Stimulated activated CD4-positive, alpha-beta T cell treated with anti-CD3 and anti-CD28 coated beads, TNF-alpha, amount 100 ng/mL, for 4 hours (primary cell): ENCODE measurements at regions not wholly inside any gene's neighbourhood (a gene's known extent, or its start where the extent isn't known, plus 50 kb on each side); places are given as distances from the start of the nearest gene placed in this dataset.

Experiments
- DNase-seq, 3 experiments: peaks; one replicate each; pipeline ENCODE4 v3.0.0-alpha.2; 2020; ENCODE audit warnings: low read depth in 3 of 3

DNA sequence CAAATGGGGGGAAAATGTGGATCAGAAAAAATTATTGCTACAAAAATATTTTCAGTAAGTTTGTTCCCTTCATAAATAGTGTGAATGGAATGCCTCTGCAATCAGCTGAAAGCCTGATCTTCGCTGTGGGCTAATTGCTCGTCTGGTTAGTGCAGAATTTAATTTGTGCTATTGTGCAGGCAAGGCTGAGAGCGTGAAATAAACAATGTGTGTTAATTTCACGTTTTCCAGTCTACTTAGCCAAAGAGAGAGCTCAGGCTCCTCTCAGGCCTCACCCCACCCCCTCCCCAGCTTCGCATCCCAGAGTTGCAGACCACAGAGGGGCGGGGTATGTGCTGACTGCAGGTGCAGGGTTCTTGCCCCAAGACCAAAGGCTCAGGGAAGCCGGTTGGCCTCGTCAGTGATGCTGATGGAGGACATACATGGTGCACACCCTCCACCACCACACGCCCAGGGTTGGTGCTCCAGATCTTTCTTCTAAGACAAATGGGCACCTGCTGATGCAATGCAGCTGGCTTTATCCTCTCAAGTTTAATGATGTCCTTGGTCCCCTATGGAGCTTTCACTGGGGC lies 302.6 kb upstream of the SLC14A2 start:
- no peak for DNase-seq

DNA sequence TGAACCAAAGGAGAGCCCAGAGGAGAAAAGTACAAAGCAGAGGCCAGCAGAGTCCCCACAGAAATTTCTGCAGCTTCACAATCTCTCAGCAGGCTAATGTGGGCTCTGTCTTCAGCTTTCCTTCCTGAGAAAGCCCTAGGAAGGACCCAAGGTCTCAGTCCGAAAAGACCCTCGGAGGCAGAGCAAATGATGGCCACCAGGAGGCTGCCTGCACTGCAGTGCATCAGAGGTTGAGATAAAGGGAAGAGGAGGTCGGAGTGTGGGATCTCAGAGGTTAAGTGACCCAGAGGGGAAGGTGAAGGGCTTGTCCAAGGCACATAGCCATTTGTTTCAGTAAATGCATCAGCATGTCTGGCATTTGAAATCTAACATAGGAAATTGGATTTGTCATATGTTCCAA lies 299.1 kb upstream of the SLC14A2 start:
- DNase-seq: no peak

DNA sequence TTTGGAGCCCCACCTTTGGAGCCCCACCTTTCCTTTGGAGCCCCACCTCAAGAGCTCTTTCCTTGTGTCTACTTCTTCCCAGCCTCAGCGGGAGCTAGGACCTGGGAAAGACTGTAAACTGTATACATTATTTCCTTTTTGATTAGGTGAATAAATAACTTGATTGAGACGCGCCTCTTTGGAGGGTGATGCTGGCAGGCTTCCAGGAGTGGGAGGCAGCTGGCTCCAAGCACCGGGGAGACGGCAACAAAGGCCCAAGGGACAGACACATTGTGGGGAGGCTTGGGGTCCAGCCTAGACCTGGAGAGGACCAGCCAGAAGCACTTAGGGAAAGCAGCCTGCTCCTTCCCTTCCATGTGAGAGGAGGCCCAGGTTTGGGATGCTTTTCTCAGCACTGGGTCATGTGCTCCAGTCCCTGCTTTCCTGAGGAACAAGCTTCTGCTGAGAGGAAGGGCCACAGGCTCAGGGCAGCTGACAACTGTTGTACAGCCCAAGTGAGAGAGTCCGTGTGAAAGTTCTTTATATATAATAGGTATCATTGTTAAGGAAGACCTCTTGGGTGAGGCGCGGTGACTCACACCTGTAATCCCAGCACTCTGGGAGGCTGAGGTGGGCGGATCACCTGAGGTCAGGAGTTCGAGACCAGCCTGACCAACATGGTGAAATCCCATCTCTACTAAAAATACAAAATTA lies 297.2 kb upstream of the SLC14A2 start:
- no peak for DNase-seq

DNA sequence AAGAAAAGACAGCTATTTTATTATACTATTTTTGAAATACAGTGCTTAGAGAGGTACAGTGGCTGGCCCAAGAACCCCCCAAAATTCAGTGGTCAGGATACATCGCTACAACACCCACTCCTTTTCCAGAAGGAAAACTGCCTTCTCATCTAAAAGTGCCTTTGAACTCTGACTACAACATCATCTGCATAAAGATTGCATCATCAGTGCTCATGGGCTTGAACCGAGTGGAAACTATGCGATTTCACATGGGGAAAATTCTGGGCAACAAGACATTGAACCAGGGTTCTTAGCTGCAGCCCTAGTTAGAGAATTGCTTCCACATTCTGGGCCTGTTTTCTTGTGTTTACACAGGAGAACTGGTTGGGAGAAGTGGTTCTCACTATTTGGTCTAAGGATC lies 294.6 kb upstream of the SLC14A2 start:
- no peak for DNase-seq

DNA sequence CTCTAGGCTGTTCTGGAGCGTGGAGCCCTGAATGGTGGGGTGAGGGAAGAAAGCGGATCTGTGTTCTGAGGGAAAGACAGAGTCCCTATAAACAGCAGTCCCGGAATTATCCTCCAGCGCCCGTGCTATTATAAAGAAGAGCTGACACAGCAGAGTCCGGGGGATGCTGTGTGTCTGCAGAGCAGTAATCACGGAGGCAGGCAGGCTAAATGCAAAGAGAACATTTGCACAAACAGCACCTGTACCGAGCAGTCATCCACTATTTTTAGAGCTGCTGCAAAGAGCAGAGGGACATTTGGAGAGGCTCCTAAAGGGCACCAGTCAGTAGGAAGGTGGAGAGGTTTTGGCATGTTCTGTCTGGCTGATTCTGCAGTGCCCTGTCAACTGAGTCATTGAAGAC lies 293.8 kb upstream of the SLC14A2 start:
- no peak for DNase-seq

DNA sequence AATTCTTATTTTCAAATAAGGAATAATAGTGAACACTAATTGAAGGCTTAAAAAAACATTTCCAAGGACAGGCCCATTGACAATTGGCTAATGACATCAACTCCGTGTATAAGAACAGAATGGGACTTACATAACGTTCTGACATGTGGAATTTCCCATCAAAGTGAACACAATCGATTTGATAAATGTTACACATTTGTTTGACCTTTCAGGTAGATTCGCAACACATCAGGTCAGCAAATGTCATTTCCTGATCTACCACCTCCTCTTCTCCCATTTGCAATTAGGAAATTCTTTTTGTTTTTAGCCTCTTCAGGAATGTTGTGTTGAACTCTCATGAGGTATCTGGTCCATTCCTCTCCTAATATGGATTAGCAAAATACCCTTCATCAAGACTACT lies 292.9 kb upstream of the SLC14A2 start:
- DNase-seq: no peak

DNA sequence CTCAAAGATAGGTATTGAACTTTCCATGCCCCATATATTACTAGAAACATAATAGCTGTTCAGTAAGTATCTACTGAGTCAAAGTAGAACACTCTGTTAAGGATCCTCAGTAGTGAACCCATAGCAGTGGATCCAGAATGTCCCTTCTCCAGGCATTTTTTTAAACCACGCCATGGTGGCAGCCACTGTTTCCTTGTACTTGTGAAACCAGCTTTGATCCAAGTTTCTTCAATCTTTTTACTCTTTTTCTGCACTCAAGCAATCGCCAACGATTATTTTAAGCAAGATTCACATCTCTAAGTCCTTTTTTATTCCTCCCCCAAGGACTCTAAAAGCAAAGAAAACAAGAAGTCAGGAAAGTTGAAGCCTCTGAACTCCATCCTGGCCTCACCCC lies 291.2 kb upstream of the SLC14A2 start:
- no peak for DNase-seq

DNA sequence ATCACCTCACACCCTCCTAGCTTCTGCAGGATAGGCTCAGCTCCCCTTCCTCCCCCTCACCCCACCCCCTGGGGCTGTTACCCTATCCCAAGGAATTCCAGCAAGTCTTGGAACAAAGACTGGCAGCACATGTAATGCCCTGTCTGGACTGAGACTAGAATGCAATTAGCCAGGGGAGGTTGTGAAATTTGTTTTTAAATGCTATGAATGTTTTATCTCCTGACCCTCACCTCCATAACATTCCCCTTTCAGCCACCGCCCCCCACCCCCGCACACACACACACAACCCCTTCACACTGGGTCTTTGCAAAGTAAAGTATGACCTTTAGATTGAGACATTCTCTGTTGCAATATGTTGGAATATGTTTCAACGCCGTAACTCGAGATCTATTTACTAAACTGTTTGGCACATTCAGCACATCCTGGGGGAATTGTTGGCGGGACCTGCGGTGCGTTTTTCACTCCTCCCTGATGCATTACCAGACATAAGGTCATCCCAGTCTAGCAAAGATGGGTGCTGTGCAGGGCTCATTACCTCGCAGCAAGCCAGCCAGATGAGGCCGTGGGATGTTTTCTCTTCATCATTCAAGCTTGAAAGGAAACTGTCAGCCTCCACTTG lies 290.7 kb upstream of the SLC14A2 start:
- no peak for DNase-seq

DNA sequence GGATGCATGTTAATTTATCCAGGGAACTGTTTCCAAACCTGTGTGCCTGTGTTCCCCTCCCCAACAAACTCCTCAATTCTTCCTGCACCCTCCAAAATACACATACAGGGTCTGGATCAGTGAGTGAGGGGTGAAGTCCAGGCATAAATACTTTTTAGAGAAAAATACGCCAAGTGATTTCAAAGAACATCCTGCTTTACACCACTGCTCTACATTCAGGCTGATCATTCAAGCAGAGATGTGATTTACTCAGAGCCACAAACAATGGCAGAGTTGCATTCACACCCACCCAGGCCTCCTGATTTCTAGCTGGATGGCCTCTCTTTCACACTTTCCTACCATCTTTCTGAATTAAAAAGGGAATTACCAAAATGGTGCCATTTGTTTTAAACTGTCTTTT lies 289.5 kb upstream of the SLC14A2 start:
- DNase-seq: no peak

DNA sequence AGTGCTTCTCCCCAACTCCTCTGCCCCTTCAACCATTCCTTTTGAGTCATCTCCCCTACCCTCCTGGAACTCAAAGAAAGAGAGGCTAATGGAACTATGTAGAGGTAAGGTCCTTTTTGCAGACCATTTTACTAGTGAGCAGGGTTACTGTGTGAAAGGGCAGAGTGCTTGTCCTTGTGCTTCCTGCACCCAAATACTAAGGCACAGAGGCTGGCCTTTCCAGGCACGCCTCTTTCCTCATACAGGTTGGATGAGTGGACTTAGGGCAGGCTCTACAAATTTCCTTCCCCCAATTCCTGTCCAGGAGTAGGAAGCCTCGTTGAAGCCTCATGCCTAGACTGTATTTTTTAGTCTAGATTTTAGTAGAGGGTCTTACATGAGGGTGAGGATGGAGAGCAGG lies 288.8 kb upstream of the SLC14A2 start:
- DNase-seq: no peak

DNA sequence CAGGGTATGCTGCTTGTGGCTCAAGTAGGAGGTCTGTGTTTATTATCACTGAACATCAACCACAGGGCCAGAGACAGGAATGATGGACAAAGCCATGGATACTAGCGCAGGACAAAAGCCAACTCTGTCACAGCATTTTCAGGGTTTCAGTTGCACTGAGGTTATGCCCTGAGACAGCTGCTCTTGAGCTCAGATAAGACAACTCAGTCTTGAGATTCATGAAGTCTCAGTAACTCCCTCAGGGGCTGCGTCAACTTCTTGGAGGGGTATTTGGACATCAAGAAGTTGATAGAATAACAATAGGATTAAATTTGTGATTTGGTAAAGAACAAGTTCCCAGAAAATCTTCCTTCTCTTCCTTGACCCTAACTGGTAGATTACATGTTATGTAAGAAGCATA lies 287.0 kb upstream of the SLC14A2 start:
- DNase-seq: no peak

DNA sequence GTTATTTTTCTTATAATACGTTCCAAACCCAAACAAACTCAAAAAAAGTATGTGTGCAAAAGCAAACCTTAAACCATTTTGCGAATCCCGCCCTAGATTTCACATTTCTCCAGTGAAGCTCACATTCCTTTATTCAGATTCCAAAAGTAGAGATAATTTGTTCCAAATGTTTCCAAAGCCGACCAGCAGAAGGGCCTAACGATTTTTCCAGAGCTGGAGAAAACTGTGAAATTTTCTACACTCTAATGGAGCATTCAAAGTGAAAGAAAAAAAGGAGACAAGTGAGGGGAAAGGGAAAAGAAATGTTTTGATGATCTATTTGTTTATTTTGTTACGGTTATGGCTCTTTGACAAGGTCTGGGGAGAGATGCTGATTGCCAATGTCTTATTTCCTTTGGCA lies 286.5 kb upstream of the SLC14A2 start:
- DNase-seq: no peak

DNA sequence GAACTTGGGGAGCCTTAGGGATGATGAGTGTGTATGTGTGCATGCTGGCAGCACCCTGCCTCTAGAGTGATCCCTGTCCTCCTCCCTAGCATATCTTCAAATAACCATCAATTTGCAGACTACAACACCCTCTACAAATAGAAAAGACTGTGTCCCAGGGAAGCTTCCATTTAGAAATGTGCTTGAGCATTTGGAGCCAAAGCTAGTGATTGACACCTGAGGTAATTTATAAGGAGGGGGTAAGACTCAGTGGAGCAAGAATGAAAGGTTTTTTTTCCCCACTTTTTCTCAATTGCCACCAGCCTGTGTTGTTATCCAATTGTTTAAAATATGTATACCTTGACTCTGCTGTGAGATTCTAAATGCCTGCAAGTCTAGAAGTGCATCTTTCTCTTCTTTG lies 286.0 kb upstream of the SLC14A2 start:
- DNase-seq: no peak

DNA sequence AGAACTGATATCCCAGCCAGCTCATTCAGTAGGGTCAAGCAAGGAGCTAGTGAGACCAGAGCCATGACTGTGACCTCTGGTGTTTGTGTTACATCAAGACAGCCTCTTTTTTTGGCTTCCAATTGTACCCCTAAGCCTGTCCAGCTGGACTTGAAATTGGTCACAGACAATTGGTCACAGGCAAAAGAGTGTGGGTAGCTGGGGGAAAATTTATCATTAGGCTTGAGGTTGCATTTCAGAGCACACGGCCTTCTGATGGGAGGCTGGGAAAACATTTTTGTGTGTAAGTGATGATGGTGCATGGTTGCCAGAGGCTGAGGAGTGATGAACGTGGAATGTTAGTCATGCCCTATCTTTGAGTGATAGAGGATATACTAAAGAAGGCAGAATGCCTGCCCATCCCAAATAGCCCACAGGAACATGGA lies 285.1 kb upstream of the SLC14A2 start:
- DNase-seq: no peak

DNA sequence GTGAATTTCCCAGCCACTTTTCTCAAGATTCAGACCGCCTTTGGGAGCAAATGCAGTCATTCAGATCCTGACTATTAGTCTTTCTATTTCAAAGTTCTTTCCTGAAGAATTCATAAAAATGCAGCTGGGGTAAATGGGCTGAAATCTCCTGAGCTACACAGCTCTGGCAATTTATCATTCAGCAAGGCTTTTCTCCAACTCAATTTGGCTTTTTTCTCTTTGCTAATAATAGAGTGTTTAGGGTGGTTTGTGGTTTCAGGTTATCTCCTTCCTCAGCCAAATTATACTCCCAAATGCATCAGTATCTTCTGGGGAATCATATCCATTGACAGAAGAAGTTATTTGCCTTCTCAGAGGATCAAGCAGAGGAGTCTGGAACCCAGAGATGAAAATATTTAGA lies 282.4 kb upstream of the SLC14A2 start:
- DNase-seq: no peak

DNA sequence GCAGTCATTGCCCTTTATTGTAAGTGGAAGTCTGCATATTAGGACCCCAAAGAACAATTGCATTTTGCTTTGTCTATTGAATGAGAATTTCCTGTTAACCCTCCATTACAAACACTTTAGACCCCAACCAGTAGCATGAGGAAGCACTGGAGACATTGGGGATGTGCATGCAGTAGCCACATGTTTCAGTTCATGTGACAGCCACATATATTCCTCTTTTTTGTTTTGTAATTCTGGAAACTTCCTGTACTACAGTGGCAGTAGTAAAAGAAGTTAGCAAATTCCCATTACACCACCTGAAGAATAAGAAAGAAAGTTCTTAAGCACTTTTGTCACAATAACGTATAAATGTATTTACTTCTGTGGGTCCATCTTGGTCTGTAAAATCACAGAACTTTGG lies 281.1 kb upstream of the SLC14A2 start:
- DNase-seq: no peak

DNA sequence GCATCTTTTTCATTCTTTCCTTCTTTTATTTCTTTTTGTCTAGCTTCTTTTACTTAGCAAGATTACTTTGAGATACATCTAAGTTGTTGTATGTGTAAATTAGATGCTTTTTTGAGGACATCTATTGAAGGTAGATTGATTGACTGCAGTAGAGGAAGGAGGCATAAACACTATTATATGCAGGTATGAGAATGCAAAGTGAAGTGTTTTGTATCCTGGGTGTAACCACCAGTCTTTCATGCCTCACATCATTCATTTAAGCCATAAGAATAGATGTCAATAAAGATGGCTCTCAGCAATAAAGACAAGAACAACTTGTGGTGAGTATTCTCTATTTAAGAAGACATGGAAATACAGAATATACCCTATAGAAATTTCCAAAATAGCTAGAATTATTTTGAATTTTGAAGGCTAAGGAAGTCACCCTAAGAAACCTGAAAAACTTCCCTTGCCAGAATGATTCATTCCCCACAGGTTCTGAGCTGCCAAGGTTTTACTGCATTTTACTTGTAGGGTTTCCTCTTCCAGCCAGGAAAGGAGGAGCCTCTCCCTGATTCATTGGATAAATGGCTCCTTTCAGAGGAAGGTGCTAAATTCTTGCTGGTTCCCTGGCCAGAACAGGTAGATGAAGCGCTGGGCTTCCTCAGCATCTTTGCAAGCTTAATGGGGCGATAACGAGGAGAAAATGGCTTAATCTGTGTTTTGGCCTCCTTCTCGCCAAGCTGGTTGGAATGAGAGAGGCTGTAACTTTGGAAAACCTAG lies 279.8 kb upstream of the SLC14A2 start:
- DNase-seq: no peak

DNA sequence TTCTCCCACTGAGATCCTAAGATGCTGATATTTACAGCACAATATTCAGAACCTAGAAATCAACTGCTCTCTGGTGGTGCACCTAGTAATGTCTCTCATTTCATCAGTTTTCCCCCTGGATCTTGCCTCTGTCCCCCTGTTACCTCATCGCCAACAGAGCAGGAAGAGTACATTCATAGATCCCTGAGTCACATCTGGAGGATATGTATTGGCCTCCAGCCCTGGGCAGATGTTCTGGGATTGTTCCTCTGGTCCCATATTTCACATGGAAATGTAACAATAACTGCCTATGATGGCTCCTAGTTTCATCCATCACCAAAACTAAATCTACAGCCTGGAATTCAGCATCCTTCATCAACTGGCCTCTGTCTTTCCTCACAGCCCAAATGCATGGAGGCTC lies 278.8 kb upstream of the SLC14A2 start:
- no peak for DNase-seq

DNA sequence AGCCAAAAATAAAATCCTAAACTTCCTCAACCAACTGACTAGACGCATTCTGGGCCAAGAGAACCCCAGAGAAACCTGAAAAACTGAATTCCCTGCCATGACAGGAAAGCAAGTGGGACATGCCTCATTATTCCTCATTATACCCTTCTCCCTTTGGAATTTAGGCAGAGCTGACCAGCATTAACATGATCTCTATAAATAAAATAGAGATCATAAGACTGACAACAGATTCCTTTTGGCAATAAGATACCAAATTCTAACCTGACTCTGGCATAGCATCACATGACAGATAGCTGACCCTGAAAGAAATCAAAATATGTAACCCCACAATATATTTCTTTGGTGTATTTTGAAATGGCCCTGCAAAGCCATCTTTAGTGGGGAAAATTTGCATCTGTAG lies 277.8 kb upstream of the SLC14A2 start:
- DNase-seq: no peak

DNA sequence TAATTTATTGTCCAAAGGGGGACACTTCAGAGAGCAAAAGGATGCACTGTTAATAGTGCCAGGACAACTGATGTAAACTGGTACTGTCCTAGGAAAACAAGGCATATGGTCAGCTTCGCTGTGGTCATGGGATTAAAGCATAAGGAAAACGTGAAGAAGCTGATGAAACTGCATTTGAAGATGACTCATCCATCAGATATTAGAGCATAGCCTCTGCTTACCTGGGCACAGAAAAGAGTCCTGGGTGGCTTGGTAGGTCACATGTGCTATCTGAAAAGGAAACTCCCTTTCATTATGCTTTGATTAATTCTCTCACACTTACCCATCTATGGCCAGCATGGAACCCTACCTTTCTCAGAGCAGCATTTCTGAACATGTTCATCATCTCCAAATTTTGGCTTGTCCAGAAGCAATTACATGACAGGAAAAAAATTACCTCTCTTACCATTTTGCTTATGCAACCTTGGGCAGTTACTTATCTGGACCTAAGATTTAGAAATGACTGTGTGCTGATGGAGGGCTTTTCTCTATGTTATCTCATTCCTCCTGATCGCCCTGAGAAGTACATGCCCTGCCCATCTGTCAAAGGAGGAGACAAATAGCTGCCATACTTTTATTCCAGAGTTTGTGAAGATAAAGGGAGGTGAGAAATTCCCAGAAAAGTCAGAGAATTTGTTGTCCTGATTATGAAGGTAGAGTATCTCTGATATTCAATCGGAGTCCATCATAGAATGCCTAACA lies 275.3 kb upstream of the SLC14A2 start:
- no peak for DNase-seq

DNA sequence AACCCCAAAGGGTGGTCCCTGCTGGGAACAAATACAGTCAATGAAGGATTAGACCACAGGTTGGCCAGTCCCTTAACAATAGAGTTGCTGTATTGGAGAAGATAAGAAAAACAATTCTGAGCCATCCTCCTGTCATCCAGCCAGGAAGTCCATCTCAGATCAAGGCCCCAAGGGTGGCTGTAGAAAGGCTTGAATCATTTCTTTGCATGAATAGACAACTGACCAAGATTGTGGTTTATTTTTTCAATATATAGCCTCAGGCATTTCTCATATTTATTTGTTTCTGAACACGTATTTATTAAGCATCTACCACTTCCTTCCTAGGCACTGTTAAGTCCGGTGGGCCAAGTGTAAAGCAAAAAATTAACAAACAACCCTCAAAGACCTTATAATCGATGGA lies 274.4 kb upstream of the SLC14A2 start:
- DNase-seq: no peak

DNA sequence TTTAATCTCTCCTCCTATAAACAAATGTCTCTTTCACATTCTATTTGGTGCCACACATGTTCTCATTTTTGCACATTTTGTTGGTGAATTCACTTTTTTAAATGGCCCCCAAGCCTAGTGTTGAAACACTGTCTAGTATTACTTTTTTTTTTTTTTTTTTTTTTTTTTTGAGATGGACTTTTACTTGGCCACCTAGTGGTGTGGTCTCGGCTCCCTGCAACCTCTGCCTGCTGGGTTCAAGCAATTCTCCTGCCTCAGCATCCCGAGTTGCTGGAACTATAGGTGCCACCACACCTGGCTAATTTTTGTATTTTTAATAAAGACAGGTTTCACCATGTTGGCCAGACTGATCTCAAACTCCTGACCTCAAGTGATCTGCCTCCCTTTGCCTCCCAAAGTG lies 273.8 kb upstream of the SLC14A2 start:
- DNase-seq: no peak
